Glutamatergic neuron (in vitro differentiated cells): ENCODE measurements at regions not wholly inside any gene's neighbourhood (a gene's known extent, or its start where the extent isn't known, plus 50 kb on each side); places are given as distances from the start of the nearest gene placed in this dataset.
A peak's percentile ranks its signal among the peaks of the same experiment; 100 is the strongest.

Experiments
- DNase-seq: peaks from one replicate; pipeline ENCODE4 v3.0.0; 2022
- H3K27ac Mint-ChIP-seq: one replicate; pipeline ENCODE4 v1.8.0; 2020; ENCODE audit warnings: mild to moderate bottlenecking, mixed read lengths, inconsistent platforms; ENCODE audit not compliant: unreplicated experiment
- H3K27me3 Mint-ChIP-seq: one replicate; pipeline ENCODE4 v1.8.0; 2020; ENCODE audit warnings: mild to moderate bottlenecking, moderate library complexity, mixed read lengths, inconsistent platforms; ENCODE audit not compliant: unreplicated experiment
- H3K36me3 Mint-ChIP-seq: one replicate; pipeline ENCODE4 v1.8.0; 2020; ENCODE audit warnings: mild to moderate bottlenecking, mixed read lengths, inconsistent platforms; ENCODE audit not compliant: unreplicated experiment
- H3K4me1 Mint-ChIP-seq: one replicate; pipeline ENCODE4 v1.8.0; 2020; ENCODE audit warnings: mild to moderate bottlenecking, low read depth, mixed read lengths, inconsistent platforms; ENCODE audit not compliant: unreplicated experiment
- H3K4me3 Mint-ChIP-seq: one replicate; pipeline ENCODE4 v1.8.0; 2020; ENCODE audit warnings: mild to moderate bottlenecking, mixed read lengths, inconsistent platforms; ENCODE audit not compliant: unreplicated experiment
- H3K9me3 Mint-ChIP-seq: one replicate; pipeline ENCODE4 v1.8.0; 2020; ENCODE audit warnings: mild to moderate bottlenecking, moderate library complexity, mixed read lengths, inconsistent platforms; ENCODE audit not compliant: unreplicated experiment
- TF ChIP-seq, protein P1 (sequence below): fragments of 200-600 bp; sonication (generic); IDR thresholded peaks from one replicate; pipeline ENCODE4 v1.5.0; 2021; ENCODE audit not compliant: partially characterized antibody, unreplicated experiment

GRCh38 chr2:201969938-201970785 is 63.5 kb upstream of the FZD7 start:
- TF ChIP-seq, protein P1, sequence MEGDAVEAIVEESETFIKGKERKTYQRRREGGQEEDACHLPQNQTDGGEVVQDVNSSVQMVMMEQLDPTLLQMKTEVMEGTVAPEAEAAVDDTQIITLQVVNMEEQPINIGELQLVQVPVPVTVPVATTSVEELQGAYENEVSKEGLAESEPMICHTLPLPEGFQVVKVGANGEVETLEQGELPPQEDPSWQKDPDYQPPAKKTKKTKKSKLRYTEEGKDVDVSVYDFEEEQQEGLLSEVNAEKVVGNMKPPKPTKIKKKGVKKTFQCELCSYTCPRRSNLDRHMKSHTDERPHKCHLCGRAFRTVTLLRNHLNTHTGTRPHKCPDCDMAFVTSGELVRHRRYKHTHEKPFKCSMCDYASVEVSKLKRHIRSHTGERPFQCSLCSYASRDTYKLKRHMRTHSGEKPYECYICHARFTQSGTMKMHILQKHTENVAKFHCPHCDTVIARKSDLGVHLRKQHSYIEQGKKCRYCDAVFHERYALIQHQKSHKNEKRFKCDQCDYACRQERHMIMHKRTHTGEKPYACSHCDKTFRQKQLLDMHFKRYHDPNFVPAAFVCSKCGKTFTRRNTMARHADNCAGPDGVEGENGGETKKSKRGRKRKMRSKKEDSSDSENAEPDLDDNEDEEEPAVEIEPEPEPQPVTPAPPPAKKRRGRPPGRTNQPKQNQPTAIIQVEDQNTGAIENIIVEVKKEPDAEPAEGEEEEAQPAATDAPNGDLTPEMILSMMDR: no peak
- Mint-ChIP-seq H3K27me3 (peaks cover 12% of the 10 kb centered on the region), H3K4me1 (peaks cover 30% of the 10 kb centered on the region), H3K36me3 (peaks cover 4% of the 10 kb centered on the region), H3K4me3 (no peak overlapping the region), H3K27ac (peak overlapping the region; percentile 62), H3K9me3 (peaks cover 14% of the 10 kb centered on the region)
- no peak for DNase-seq

- no peak overlapping the region for H3K4me3 Mint-ChIP-seq
- peaks cover 14% of the 10 kb centered on the region for H3K9me3 Mint-ChIP-seq
- peaks cover 30% of the 10 kb centered on the region for H3K4me1 Mint-ChIP-seq
- H3K27ac Mint-ChIP-seq: no peak overlapping the region
- peaks cover 12% of the 10 kb centered on the region for H3K27me3 Mint-ChIP-seq
- no peak for DNase-seq
- H3K36me3 Mint-ChIP-seq: peaks cover 4% of the 10 kb centered on the region
- TF ChIP-seq, protein P1: no peak
Observed at GRCh38 chr2:201970786-201971108, 62.9 kb upstream of the FZD7 start.

DNA sequence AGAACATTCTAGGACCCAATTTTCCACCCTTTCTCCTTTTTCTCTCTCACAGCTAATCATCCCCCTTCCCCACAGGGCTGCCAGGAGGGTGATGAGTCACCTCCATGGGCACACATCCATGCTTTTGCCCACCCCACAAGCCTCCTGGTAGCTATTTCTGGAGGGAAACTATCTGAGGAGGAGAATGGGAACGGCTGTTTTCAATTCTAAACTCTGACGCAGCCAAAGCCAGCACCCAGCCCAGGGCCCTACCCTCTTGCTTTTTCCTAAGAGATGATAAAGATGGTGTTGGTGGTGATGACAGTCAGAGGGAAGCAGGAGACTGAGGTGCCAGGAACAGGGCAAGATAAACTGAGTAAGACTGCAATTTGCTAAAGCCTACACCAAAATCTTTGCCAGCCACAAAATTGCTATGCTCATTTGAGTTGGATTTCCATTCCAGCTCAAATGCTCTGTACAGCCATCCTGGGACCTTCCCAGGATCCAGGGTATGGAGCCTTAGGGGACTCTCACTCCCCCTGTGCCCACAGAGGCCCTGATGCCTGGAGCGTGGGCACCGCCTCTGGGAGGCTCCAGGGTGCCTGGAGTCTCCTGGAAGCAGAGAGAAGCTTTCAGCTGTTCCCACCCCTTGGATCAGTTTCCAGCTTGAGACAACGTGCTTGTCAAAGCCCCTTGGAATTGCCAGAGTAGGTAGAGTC is 62.0 kb upstream of the FZD7 start:
- Mint-ChIP-seq H3K27me3 (peaks cover 7% of the 10 kb centered on the region), H3K9me3 (peaks cover 14% of the 10 kb centered on the region), H3K36me3 (no peaks in the 10 kb centered on the region), H3K27ac (no peak overlapping the region), H3K4me1 (peaks cover 30% of the 10 kb centered on the region), H3K4me3 (no peak overlapping the region)
- no peak for DNase-seq
- TF ChIP-seq, protein P1: no peak

DNA sequence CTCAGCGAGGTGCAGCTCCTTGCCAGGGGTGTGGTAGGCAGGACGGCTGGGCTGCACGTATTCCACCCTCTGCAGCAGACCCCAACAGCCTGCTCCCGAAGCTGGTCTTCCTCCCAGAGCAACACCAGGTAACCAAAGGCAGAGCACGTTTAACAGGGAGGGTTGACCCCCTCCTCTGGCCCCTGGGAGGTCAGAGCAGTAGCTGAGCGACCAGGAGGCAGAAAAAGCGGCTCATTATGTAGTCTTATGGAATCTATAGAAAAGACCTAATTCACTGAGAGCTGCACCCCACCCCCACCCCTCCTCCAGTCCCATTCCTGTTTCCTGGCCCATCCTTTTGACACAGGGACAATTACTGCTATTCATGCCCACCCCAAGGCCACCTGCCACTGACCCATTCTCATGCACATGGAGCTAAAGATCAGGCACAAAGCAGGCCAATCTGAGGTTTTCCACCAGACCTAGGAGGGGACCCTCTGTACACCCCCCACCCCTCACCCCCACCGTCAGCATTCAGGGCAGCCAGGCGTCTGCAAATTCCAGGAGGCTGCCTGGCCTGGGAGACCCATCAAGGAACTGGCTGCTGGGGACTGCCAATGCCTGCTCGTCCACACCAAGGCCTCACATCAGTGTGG is 60.9 kb upstream of the FZD7 start:
- Mint-ChIP-seq H3K27ac (no peak overlapping the region), H3K27me3 (peaks cover 6% of the 10 kb centered on the region), H3K4me3 (no peak overlapping the region), H3K36me3 (no peaks in the 10 kb centered on the region), H3K4me1 (peaks cover 32% of the 10 kb centered on the region), H3K9me3 (peaks cover 14% of the 10 kb centered on the region)
- TF ChIP-seq, protein P1: no peak
- no peak for DNase-seq
